ENCODE measurements at regions not wholly inside any gene's neighbourhood (a gene's known extent, or its start where the extent isn't known, plus 50 kb on each side); places are given as distances from the start of the nearest gene placed in this dataset.

- DNase-seq (no peak), FAIRE-seq (no peak)
- Histone ChIP-seq H3K9me3 (ENCODE audit: control insufficient read depth in 2 of 3, insufficient read depth in 1 of 3, low read length in 3 of 3) (no peaks in the 10 kb centered on the region), H3K4me3 (ENCODE audit: low read length in 3 of 3) (no peak overlapping the region), H3K9ac (ENCODE audit: low read length in 3 of 3) (no peak overlapping the region), H3K36me3 (ENCODE audit: control insufficient read depth in 2 of 3, insufficient read depth in 3 of 3, low read length in 3 of 3) (no peaks in the 10 kb centered on the region), H3K4me1 (ENCODE audit: control insufficient read depth in 2 of 3, insufficient read depth in 2 of 3, low read depth in 1 of 3, low read length in 3 of 3) (no peaks in the 10 kb centered on the region), H3K27me3 (ENCODE audit: control insufficient read depth, insufficient read depth, low read length) (no peaks in the 10 kb centered on the region), H3K27ac (ENCODE audit: low read depth in 2 of 2, low read length in 2 of 2) (no peak overlapping the region)
- intact Hi-C loops (cut with DNase I) = no loop called here
- no peak for TF ChIP-seq CTCF (IDR thresholded peaks at IDR 0.05; ENCODE audit: borderline replicate concordance, extremely low read depth, insufficient read depth)
Observed at GRCh38 chr4:124046190-124046589, 649.6 kb downstream of the SPRY1 start.

GRCh38 chr4:124053872-124054538 lies 657.4 kb downstream of the SPRY1 start:
- no peak for TF ChIP-seq CTCF (IDR thresholded peaks at IDR 0.05; ENCODE audit: borderline replicate concordance, extremely low read depth, insufficient read depth)
- Histone ChIP-seq H3K27ac (ENCODE audit: low read depth in 2 of 2, low read length in 2 of 2) (no peak overlapping the region), H3K9me3 (ENCODE audit: control insufficient read depth in 2 of 3, insufficient read depth in 1 of 3, low read length in 3 of 3) (no peaks in the 10 kb centered on the region), H3K27me3 (ENCODE audit: control insufficient read depth, insufficient read depth, low read length) (no peaks in the 10 kb centered on the region), H3K36me3 (ENCODE audit: control insufficient read depth in 2 of 3, insufficient read depth in 3 of 3, low read length in 3 of 3) (no peaks in the 10 kb centered on the region), H3K9ac (ENCODE audit: low read length in 3 of 3) (no peak overlapping the region), H3K4me1 (ENCODE audit: control insufficient read depth in 2 of 3, insufficient read depth in 2 of 3, low read depth in 1 of 3, low read length in 3 of 3) (no peaks in the 10 kb centered on the region), H3K4me3 (ENCODE audit: low read length in 3 of 3) (no peak overlapping the region)
- intact Hi-C loops (cut with DNase I) = no loop called here
- DNase-seq (no peak), FAIRE-seq (no peak)

- Histone ChIP-seq H3K27ac (ENCODE audit: low read depth in 2 of 2, low read length in 2 of 2) (no peak overlapping the region), H3K4me3 (ENCODE audit: low read length in 3 of 3) (no peak overlapping the region), H3K36me3 (ENCODE audit: control insufficient read depth in 2 of 3, insufficient read depth in 3 of 3, low read length in 3 of 3) (no peaks in the 10 kb centered on the region), H3K9me3 (ENCODE audit: control insufficient read depth in 2 of 3, insufficient read depth in 1 of 3, low read length in 3 of 3) (no peaks in the 10 kb centered on the region), H3K4me1 (ENCODE audit: control insufficient read depth in 2 of 3, insufficient read depth in 2 of 3, low read depth in 1 of 3, low read length in 3 of 3) (no peaks in the 10 kb centered on the region), H3K9ac (ENCODE audit: low read length in 3 of 3) (no peak overlapping the region), H3K27me3 (ENCODE audit: control insufficient read depth, insufficient read depth, low read length) (no peaks in the 10 kb centered on the region)
- intact Hi-C loops (cut with DNase I) = no loop called here
- FAIRE-seq (no peak), DNase-seq (no peak)
- TF ChIP-seq CTCF (IDR thresholded peaks at IDR 0.05; ENCODE audit: borderline replicate concordance, extremely low read depth, insufficient read depth) = no peak
Observed at GRCh38 chr4:124055336-124055735, 657.2 kb downstream of the ANKRD50 start.

GRCh38 chr4:124055896-124056295 lies 656.6 kb downstream of the ANKRD50 start:
- intact Hi-C loops (cut with DNase I) = no loop called here

More at GRCh38 chr4:124055896-124056295, 656.6 kb downstream of the ANKRD50 start:
- DNase-seq = no peak
- Histone ChIP-seq H3K9ac (ENCODE audit: low read length in 3 of 3) (no peak overlapping the region), H3K27ac (ENCODE audit: low read depth in 2 of 2, low read length in 2 of 2) (no peak overlapping the region), H3K4me3 (ENCODE audit: low read length in 3 of 3) (no peak overlapping the region), H3K9me3 (ENCODE audit: control insufficient read depth in 2 of 3, insufficient read depth in 1 of 3, low read length in 3 of 3) (no peaks in the 10 kb centered on the region), H3K4me1 (ENCODE audit: control insufficient read depth in 2 of 3, insufficient read depth in 2 of 3, low read depth in 1 of 3, low read length in 3 of 3) (no peaks in the 10 kb centered on the region), H3K36me3 (ENCODE audit: control insufficient read depth in 2 of 3, insufficient read depth in 3 of 3, low read length in 3 of 3) (no peaks in the 10 kb centered on the region), H3K27me3 (ENCODE audit: control insufficient read depth, insufficient read depth, low read length) (no peaks in the 10 kb centered on the region)
- TF ChIP-seq CTCF (IDR thresholded peaks at IDR 0.05; ENCODE audit: borderline replicate concordance, extremely low read depth, insufficient read depth) = no peak
- FAIRE-seq = no peak
